ENCODE measurements at regions not wholly inside any gene's neighbourhood (a gene's known extent, or its start where the extent isn't known, plus 50 kb on each side); places are given as distances from the start of the nearest gene placed in this dataset.

GRCh38 chr2:217451666-217452065 is 551.1 kb downstream of the TNS1 start:
- no peaks in the 10 kb centered on the region for H3K9me3 Mint-ChIP-seq (ENCODE audit: low read depth)
- intact Hi-C loops (cut with DNase I, micrococcal nuclease): no loop called here
- no peaks in the 10 kb centered on the region for H3K36me3 Mint-ChIP-seq (ENCODE audit: low read depth)
- no peak for ATAC-seq
- ChIA-PET POLR2A (no interaction called here), CTCF (interaction anchor here (1.3 kb wide), 1 partner anchor 13 kb away, joined by 4 read pairs; no protein-coding TSS in a partner anchor)
- no peak overlapping the region for H3K4me3 Mint-ChIP-seq
- no peak for DNase-seq
- no peak overlapping the region for H3K27ac Mint-ChIP-seq
- no peaks in the 10 kb centered on the region for H3K4me1 Mint-ChIP-seq
- no peaks in the 10 kb centered on the region for H3K27me3 Mint-ChIP-seq

DNA sequence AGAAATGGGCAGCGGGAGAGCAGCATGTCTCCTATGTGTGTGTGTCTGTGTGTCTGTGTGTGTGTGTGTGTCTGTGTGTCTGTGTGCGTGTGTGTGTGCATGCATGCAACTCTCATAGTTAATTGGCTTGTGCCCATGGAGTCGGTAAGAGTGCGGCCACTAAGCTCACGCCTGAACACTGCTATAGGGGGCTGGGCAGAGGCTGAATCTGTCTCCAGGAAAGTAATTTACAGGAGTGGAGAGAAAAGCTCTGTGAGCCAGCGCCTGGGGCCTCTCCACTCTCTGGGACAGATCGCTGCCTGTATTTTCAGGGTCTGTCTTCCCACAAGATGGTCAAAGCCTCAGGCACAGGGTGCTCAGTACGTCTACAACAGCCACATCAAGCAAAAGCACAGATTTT is 553.4 kb downstream of the TNS1 start:
- intact Hi-C loops (cut with DNase I, micrococcal nuclease): no loop called here
- no peak for ATAC-seq
- no peaks in the 10 kb centered on the region for H3K27me3 Mint-ChIP-seq
- H3K4me1 Mint-ChIP-seq: no peaks in the 10 kb centered on the region
- no peaks in the 10 kb centered on the region for H3K36me3 Mint-ChIP-seq (ENCODE audit: low read depth)
- H3K4me3 Mint-ChIP-seq: no peak overlapping the region
- no peaks in the 10 kb centered on the region for H3K9me3 Mint-ChIP-seq (ENCODE audit: low read depth)
- ChIA-PET POLR2A (no interaction called here), CTCF (interaction anchor here (0.7 kb wide), 1 partner anchor 161 kb away, joined by 3 read pairs; no protein-coding TSS in a partner anchor)
- no peak for DNase-seq
- H3K27ac Mint-ChIP-seq: no peak overlapping the region

GRCh38 chr2:217448860-217449259 is 553.9 kb downstream of the TNS1 start:
- Mint-ChIP-seq H3K4me3 (no peak overlapping the region), H3K27me3 (no peaks in the 10 kb centered on the region), H3K9me3 (ENCODE audit: low read depth) (no peaks in the 10 kb centered on the region), H3K36me3 (ENCODE audit: low read depth) (no peaks in the 10 kb centered on the region), H3K27ac (no peak overlapping the region), H3K4me1 (no peaks in the 10 kb centered on the region)
- ChIA-PET CTCF (no interaction called here), POLR2A (no interaction called here)
- intact Hi-C loops (cut with DNase I, micrococcal nuclease): no loop called here
- ATAC-seq (no peak), DNase-seq (no peak)

DNA sequence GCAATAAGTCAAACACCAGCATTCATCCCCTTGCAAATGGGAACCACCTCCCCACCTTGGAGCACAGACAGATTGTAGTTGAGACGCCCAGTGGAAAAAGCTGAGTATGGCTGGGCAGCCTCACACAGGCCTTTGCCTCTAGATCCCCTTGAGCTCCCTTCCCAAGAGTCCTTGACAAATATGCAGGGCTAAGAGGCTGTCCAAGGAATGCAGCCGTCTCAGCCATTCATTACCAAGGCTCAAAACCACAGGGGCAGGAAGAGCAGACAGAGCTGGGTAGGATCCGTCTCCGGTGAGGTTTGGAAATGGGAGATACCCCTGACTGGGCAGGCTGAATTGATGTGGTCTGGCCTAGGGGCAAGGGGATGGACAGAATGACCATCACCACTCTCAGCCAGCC is 557.1 kb downstream of the TNS1 start:
- Mint-ChIP-seq H3K9me3 (ENCODE audit: low read depth) (no peaks in the 10 kb centered on the region), H3K4me1 (no peaks in the 10 kb centered on the region), H3K27ac (no peak overlapping the region), H3K4me3 (no peak overlapping the region), H3K36me3 (ENCODE audit: low read depth) (no peaks in the 10 kb centered on the region), H3K27me3 (no peaks in the 10 kb centered on the region)
- no peak for DNase-seq
- CTCF ChIA-PET: no interaction called here
- POLR2A ChIA-PET: no interaction called here
- intact Hi-C loops (cut with DNase I, micrococcal nuclease): no loop called here
- ATAC-seq: no peak

GRCh38 chr2:217444932-217445331 is 557.9 kb downstream of the TNS1 start:
- Mint-ChIP-seq H3K27ac (no peak overlapping the region), H3K4me1 (peaks cover 4% of the 10 kb centered on the region), H3K4me3 (no peak overlapping the region), H3K9me3 (ENCODE audit: low read depth) (no peaks in the 10 kb centered on the region), H3K27me3 (no peaks in the 10 kb centered on the region), H3K36me3 (ENCODE audit: low read depth) (no peaks in the 10 kb centered on the region)
- CTCF ChIA-PET: interaction anchor here (0.7 kb wide), 1 partner anchor 538 kb away, joined by 4 read pairs; no protein-coding TSS in a partner anchor
- DNase-seq (no peak), ATAC-seq (no peak)
- POLR2A ChIA-PET: no interaction called here
- intact Hi-C loops (cut with DNase I, micrococcal nuclease): no loop called here

DNA sequence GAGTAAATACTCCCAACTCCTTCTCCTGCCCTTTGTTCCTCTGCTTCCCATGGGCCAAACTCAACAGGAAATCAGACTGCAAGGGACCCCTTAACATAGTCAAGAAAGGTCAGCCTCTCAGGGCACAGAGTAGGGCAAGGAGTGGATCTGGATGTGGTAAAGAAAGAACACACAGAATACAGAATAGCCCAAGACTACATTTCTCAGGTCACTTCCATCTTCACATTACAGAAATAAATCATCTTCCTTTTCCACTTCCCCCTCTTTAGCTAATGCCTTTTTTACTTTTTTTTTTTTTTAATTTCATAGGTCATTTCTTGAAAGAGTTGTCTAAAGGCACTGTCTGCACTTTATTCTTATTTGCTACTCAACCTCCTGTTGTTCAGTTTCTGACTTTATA is 558.3 kb downstream of the TNS1 start:
- Mint-ChIP-seq H3K27ac (no peak overlapping the region), H3K27me3 (no peaks in the 10 kb centered on the region), H3K36me3 (ENCODE audit: low read depth) (no peaks in the 10 kb centered on the region), H3K4me3 (no peak overlapping the region), H3K9me3 (ENCODE audit: low read depth) (no peaks in the 10 kb centered on the region), H3K4me1 (peaks cover 6% of the 10 kb centered on the region)
- ChIA-PET CTCF (interaction anchor here (0.7 kb wide), 1 partner anchor 538 kb away, joined by 4 read pairs; no protein-coding TSS in a partner anchor), POLR2A (no interaction called here)
- intact Hi-C loops (cut with DNase I, micrococcal nuclease): no loop called here
- DNase-seq (no peak), ATAC-seq (no peak)

- H3K27ac Mint-ChIP-seq: no peak overlapping the region
- CTCF ChIA-PET: no interaction called here
- no peaks in the 10 kb centered on the region for H3K36me3 Mint-ChIP-seq (ENCODE audit: low read depth)
- H3K27me3 Mint-ChIP-seq: no peaks in the 10 kb centered on the region
- DNase-seq: no peak
- H3K4me3 Mint-ChIP-seq: no peak overlapping the region
- intact Hi-C loops (cut with DNase I, micrococcal nuclease): no loop called here
- no peak for ATAC-seq
- POLR2A ChIA-PET: interaction anchor here (0.6 kb wide), 1 partner anchor 238 kb away, joined by 3 read pairs; no protein-coding TSS in a partner anchor
- H3K4me1 Mint-ChIP-seq: peaks cover 6% of the 10 kb centered on the region
- no peaks in the 10 kb centered on the region for H3K9me3 Mint-ChIP-seq (ENCODE audit: low read depth)
Observed at GRCh38 chr2:217443601-217444000, 559.2 kb downstream of the TNS1 start.

- ChIA-PET CTCF (no interaction called here), POLR2A (no interaction called here)
- no peaks in the 10 kb centered on the region for H3K36me3 Mint-ChIP-seq (ENCODE audit: low read depth)
- no peak overlapping the region for H3K4me3 Mint-ChIP-seq
- H3K27ac Mint-ChIP-seq: no peak overlapping the region
- intact Hi-C loops (cut with DNase I, micrococcal nuclease): no loop called here
- ATAC-seq (no peak), DNase-seq (no peak)
- H3K27me3 Mint-ChIP-seq: no peaks in the 10 kb centered on the region
- H3K4me1 Mint-ChIP-seq: peaks cover 6% of the 10 kb centered on the region
- H3K9me3 Mint-ChIP-seq (ENCODE audit: low read depth): no peaks in the 10 kb centered on the region
Observed at GRCh38 chr2:217440000-217440399, 562.8 kb downstream of the TNS1 start.

DNA sequence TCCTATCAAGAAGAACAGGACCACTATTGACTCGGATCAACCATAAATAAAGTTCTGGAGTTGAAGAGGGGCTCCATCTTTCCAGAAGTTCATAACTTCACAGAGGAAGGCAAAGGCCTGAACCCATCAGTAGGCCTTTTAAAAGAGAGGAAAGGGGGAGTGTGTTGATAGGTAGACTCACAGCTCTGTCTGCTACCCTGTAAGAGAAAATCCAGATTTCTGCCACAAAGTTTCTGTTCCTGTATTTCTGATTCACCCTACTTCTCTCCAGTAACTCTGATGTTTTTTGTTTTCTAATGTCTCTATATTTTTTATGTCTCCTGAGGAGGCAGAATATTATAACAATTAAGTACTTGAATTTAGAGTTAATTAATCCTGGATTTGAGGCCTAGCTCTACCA is 564.0 kb downstream of the TNS1 start:
- Mint-ChIP-seq H3K27me3 (no peaks in the 10 kb centered on the region), H3K36me3 (ENCODE audit: low read depth) (no peaks in the 10 kb centered on the region), H3K4me3 (no peak overlapping the region), H3K4me1 (peaks cover 14% of the 10 kb centered on the region), H3K27ac (no peak overlapping the region), H3K9me3 (ENCODE audit: low read depth) (no peaks in the 10 kb centered on the region)
- no peak for DNase-seq
- POLR2A ChIA-PET: no interaction called here
- intact Hi-C loops (cut with DNase I, micrococcal nuclease): no loop called here
- ATAC-seq: no peak
- CTCF ChIA-PET: interaction anchor here (0.6 to 1.4 kb wide), 4 partner anchors 9 to 14 kb away, joined by 3 to 4 read pairs (median 3); no protein-coding TSS in a partner anchor

DNA sequence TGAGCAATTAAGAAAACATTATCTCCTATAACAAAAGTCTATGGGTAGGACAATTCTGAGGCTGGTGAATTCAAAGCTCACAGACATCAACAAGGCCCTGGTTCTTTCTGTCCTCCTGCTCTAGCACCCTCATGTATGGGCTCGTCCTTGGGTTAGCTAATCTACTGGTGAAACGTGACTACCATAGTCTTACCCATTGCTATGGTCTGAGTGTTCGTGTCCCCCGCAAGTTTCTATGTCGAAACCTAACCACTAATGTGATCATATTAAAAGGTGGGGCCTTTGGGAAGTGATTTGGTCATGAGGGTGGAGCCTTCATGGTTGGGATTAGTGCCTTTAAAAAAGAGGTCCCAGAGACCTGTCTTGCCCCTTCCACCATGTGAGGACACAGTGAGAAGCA is 564.7 kb downstream of the TNS1 start:
- no peaks in the 10 kb centered on the region for H3K9me3 Mint-ChIP-seq (ENCODE audit: low read depth)
- CTCF ChIA-PET: interaction anchor here (0.6 to 1.4 kb wide), 2 partner anchors 13 to 761 kb away, joined by 3 to 4 read pairs; no protein-coding TSS in a partner anchor
- peaks cover 18% of the 10 kb centered on the region for H3K4me1 Mint-ChIP-seq
- no peaks in the 10 kb centered on the region for H3K27me3 Mint-ChIP-seq
- H3K36me3 Mint-ChIP-seq (ENCODE audit: low read depth): no peaks in the 10 kb centered on the region
- POLR2A ChIA-PET: no interaction called here
- no peak overlapping the region for H3K4me3 Mint-ChIP-seq
- intact Hi-C loops (cut with DNase I, micrococcal nuclease): no loop called here
- no peak for ATAC-seq
- no peak for DNase-seq
- no peak overlapping the region for H3K27ac Mint-ChIP-seq

- CTCF ChIA-PET: interaction anchor here (0.5 kb wide), 1 partner anchor 693 kb away, joined by 5 read pairs; no protein-coding TSS in a partner anchor
- no peak for DNase-seq
- ATAC-seq: no peak
Observed at GRCh38 chr2:217437290-217437870, 565.4 kb downstream of the TNS1 start.

GRCh38 chr2:217436386-217436785 is 566.4 kb downstream of the TNS1 start:
- ATAC-seq (no peak), DNase-seq (no peak)
- CTCF ChIA-PET: no interaction called here
- no peak overlapping the region for H3K4me3 Mint-ChIP-seq
- intact Hi-C loops (cut with DNase I, micrococcal nuclease): no loop called here
- no peak overlapping the region for H3K27ac Mint-ChIP-seq
- POLR2A ChIA-PET: no interaction called here
- no peaks in the 10 kb centered on the region for H3K9me3 Mint-ChIP-seq (ENCODE audit: low read depth)
- no peaks in the 10 kb centered on the region for H3K36me3 Mint-ChIP-seq (ENCODE audit: low read depth)
- no peaks in the 10 kb centered on the region for H3K27me3 Mint-ChIP-seq
- peaks cover 18% of the 10 kb centered on the region for H3K4me1 Mint-ChIP-seq

More at GRCh38 chr2:217437290-217437870, 565.4 kb downstream of the TNS1 start:
- Mint-ChIP-seq H3K27ac (no peak overlapping the region), H3K4me3 (no peak overlapping the region), H3K27me3 (no peaks in the 10 kb centered on the region), H3K9me3 (ENCODE audit: low read depth) (no peaks in the 10 kb centered on the region), H3K4me1 (peaks cover 18% of the 10 kb centered on the region), H3K36me3 (ENCODE audit: low read depth) (no peaks in the 10 kb centered on the region)
- intact Hi-C loops (cut with DNase I, micrococcal nuclease): no loop called here
- POLR2A ChIA-PET: no interaction called here

Data from activated CD4-positive, alpha-beta T cell treated with anti-CD3 and anti-CD28 coated beads for 36 hours (primary cell).